Head of caudate nucleus (tissue), 42 donors: ENCODE measurements at regions not wholly inside any gene's neighbourhood (a gene's known extent, or its start where the extent isn't known, plus 50 kb on each side); places are given as distances from the start of the nearest gene placed in this dataset.
"Not testable (repeated sequence)": the region's sequence is repeated elsewhere in the genome, so short reads cannot be mapped to it uniquely, and the experiment has no call there.

Experiments used
- DNase-seq, 42 donors: peaks; one replicate each; pipeline versions ENCODE4 v3.0.0 to v3.0.0-alpha.2; 2020 to 2021; ENCODE audit warnings: mixed read lengths in 7 of 42
- intact Hi-C: fragments of 100-400 bp; cut with DNase I; formaldehyde crosslinking; loops from one replicate; pipeline ENCODE4 v1.15.0; 2022

GRCh38 chr5:10921160-10921559 is 160.1 kb upstream of the DAP start:
- intact Hi-C loops = no loop called here
- DNase-seq = no peak

- DNase-seq = no peak
- intact Hi-C loops = no loop called here
These were observed 159.4 kb upstream of the DAP start for GRCh38 chr5:10920400-10920799.

- intact Hi-C loops = no loop called here
- DNase-seq = no peak
These were observed 153.9 kb upstream of the DAP start for GRCh38 chr5:10914741-10915480.

GRCh38 chr5:10913841-10914240 is 152.8 kb upstream of the DAP start:
- peak in 16 of 42 donors; percentile 5 to 73 (median 26) for DNase-seq
- intact Hi-C loops = no loop called here

- intact Hi-C loops = no loop called here
These were observed 152.3 kb upstream of the DAP start for GRCh38 chr5:10913181-10913810.

GRCh38 chr5:10912435-10912834 is 151.4 kb upstream of the DAP start:
- peak in 33 of 42 donors; percentile 11 to 74 (median 38) for DNase-seq
- intact Hi-C loops = no loop called here

More at GRCh38 chr5:10913181-10913810, 152.3 kb upstream of the DAP start:
- no peak for DNase-seq

- intact Hi-C loops = no loop called here
- no peak for DNase-seq
These were observed 149.2 kb upstream of the DAP start for GRCh38 chr5:10910261-10910660.

GRCh38 chr5:10904862-10905432 is 143.9 kb upstream of the DAP start:
- intact Hi-C loops = no loop called here
- DNase-seq = no peak

- no peak for DNase-seq
- intact Hi-C loops = no loop called here
These were observed 142.9 kb upstream of the DAP start for GRCh38 chr5:10903786-10904560.

- intact Hi-C loops = no loop called here
- DNase-seq = no peak
These were observed 141.1 kb upstream of the DAP start for GRCh38 chr5:10902145-10902544.

GRCh38 chr5:10898514-10898913 is 137.5 kb upstream of the DAP start:
- no peak for DNase-seq
- intact Hi-C loops = no loop called here

- DNase-seq = no peak
- intact Hi-C loops = no loop called here
These were observed 135.0 kb upstream of the DAP start for GRCh38 chr5:10896016-10896415.

- intact Hi-C loops = no loop called here
These were observed 133.5 kb upstream of the DAP start for GRCh38 chr5:10894445-10895054.

GRCh38 chr5:10892911-10893215 is 131.8 kb upstream of the DAP start:
- DNase-seq = no peak
- intact Hi-C loops = no loop called here

More at GRCh38 chr5:10894445-10895054, 133.5 kb upstream of the DAP start:
- DNase-seq = no peak

- intact Hi-C loops = no loop called here
These were observed 131.3 kb upstream of the DAP start for GRCh38 chr5:10892147-10892910.

GRCh38 chr5:10891193-10891592 is 130.2 kb upstream of the DAP start:
- no peak for DNase-seq
- intact Hi-C loops = no loop called here

More at GRCh38 chr5:10892147-10892910, 131.3 kb upstream of the DAP start:
- no peak for DNase-seq

GRCh38 chr5:10886497-10886896 is 125.5 kb upstream of the DAP start:
- intact Hi-C loops = no loop called here
- no peak for DNase-seq

- intact Hi-C loops = no loop called here
- DNase-seq = no peak
These were observed 124.0 kb upstream of the DAP start for GRCh38 chr5:10885026-10885425.

- DNase-seq, intact Hi-C loops: not testable (repeated sequence)
These were observed 122.9 kb upstream of the DAP start for GRCh38 chr5:10883945-10884344.
